HG03025 (cell line): ENCODE measurements at regions not wholly inside any gene's neighbourhood (a gene's known extent, or its start where the extent isn't known, plus 50 kb on each side); places are given as distances from the start of the nearest gene placed in this dataset.
"Not testable (repeated sequence)": the region's sequence is repeated elsewhere in the genome, so short reads cannot be mapped to it uniquely, and the experiment has no call there.

Experiments
- ATAC-seq: cut with Tn5 transposase; IDR thresholded peaks from one replicate; pipeline ENCODE4 v1.9.1; 2021; ENCODE audit warnings: mild to moderate bottlenecking, moderate library complexity; ENCODE audit not compliant: unreplicated experiment, low FRiP score

DNA sequence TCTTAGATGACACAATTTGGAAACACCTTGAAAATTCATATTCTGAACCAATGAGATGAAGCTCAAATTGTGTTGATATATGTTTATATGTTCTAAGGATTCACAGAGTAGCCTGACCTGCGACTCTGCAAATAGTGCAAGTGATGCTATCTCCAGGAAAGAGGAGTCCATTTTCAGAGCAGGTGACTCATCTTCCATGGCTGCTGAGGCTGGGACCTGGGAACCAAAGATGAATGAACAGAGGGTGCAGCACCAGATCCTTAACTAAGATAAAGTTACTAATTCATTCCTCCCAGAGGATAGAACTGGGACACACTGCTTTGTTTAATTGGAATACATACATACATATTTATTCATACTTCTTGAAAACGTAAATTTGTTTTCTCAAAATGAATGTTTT is 240.6 kb upstream of the SEMA3C start:
- ATAC-seq: no peak

DNA sequence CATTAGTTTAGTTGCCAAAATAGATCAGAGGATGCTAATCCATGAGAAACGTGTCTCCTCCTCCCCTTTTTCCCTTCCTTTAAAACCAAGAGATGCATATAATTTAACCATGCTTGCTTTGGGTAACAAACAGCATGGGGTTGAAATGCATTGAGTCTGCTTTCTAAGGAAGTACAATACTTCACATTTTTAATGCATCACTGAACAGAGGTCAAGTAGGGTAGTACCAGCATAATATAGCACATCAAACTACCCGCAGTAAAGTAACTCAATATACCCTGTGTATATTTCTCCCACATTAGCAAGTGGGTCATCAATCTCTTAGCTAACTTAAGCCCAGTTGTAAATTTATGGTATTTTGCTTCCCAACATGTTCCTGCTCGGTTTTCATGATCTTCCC is 239.3 kb upstream of the SEMA3C start:
- ATAC-seq: no peak

DNA sequence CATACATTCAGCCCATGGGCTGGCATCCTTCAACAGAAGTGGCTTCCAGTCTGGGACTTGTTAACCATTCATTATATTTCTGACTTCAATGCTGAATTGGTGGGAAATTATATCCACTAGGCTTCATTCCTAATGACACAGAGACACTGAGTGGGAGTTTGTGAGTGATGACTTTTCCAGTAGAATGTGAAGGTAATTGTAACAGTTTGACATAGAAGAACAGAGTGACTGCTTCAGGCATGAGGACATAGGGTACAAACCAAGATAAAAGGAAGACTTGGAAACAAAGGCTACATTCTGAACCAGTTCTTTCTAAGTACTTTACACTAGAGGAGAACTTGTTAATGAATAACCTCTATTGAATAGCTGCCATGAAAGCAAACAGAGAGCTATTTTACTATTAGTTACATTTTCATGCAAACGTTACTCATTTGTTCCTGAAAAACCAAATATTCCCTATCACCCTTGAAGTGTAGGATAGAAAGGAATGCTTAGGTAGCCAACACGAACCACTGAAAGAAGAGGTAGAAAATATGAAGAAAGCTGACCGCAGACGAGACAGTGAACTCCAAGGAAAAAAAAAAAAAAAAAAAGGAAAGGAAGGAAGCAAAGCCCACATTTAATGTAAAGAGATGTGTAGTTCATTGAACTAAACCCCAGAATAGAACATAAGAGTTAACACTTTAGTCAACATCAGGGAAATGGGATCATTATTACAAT is 237.0 kb upstream of the SEMA3C start:
- ATAC-seq: no peak

DNA sequence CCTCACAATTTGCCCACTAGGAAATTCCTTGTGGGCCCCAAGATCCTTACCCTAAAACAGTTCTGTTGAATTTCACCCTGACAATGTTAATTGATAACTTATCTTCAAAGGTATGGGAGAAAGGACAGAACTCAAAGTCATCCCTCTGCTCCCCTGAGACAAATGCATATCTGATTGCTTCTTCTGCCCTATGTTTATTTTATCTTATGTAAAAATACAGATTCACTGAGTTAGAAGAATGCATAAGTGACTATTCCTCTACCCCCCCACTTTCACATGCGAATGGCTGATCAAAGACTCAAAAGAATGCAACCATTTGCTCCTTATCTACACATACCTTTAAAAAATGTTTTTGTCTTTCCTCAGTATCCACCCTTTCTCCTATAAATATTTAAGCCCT is 235.7 kb upstream of the SEMA3C start:
- no peak for ATAC-seq

DNA sequence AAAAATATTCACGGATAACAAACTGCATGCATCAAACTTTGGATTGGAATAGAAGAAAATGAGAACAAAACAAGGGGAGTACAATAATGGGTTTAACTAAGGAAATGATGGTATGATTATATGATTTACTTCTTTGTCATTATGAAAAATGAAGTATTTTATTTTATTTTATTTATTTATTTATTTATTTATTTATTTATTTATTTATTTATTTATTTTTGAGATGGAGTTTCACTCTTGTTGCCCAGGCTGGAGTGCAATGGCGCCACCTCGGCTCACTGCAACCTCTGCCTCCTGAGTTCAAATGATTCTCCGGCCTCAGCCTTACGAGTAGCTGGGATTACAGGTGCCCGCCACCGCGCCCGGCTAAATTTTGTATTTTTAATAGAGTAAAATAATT is 234.1 kb upstream of the SEMA3C start:
- not testable (repeated sequence) for ATAC-seq

DNA sequence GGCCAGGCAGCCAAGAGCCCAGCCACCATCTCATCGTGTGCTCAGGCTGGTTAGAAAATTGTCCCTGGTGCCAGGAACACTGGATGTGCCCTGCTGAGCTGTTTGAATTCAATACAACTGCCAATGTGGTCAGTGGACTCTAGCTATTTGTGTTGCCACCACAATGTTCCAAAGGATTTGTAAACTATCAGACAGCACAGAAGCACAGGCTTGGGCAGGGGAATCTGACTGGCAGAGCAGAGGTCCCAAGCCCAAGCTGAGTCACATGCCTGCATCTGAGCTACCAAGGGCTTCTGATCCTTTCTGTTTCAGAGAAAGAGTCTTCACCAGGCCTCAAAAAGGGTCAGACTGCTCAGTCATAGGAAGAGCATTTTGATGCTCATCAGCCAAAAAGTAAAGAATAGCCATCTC is 232.1 kb upstream of the SEMA3C start:
- ATAC-seq: no peak

DNA sequence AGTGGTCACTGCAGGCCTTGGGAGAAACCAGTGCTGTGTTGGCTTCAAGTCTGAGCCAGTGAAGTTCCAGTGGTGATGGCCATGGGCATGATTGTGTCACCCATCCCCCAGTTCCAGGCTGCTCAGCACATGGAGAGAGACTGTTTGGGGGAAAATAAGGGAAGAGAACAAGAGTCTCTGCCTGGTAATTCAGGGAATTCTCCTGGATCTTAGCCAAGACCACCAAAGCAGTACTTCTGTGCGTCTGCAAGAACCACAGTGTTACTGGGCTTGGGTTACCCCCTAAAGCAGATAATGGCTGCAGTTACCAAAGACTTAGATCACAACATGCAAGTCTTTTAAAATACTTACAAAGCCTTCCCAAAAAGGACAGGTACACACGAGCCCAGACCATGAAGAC is 225.0 kb upstream of the SEMA3C start:
- ATAC-seq: no peak

DNA sequence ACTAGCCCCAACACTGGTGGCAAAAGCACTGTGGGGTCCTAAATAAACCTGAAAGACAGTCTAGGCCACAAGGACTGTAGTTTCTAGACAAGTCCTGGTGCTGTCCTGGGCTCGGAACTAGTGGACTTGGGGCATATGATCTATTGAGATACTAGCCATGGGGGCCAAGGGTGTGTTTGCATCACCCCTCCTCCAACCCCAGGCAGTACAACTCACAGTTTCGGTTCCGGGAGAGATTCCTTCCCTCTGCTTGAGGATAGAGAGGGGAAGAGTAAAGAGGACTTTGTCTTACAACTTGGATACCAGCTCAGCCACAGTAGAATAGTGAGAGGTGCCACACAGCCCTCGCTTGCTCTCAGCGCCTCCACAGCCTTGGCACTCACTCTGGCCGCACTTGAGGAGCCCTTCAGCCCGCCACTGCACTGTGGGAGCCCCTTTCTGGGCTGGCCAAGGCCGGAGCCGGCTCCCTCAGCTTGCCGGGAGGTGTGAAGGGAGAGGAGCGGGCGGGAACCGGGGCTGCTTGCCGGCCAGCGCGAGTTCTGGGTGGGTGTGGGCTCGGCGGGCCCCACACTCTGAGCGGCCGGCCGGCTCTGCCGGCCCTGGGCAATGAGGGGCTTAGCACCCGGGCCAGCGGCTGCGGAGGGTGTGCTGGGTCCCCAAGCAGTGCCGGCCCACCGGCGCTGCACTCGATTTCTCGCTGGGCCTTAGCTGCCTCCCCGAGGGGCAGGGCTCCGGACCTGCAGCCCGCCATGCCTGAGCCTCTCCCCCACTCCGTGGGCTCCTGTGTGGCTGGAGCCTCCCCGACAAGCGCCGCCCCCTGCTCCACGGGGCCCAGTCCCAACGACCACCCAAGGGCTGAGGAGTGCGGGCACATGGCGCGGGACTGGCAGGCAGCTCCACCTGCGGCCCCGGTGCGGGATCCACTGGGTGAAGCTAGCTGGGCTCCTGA is 222.7 kb upstream of the SEMA3C start:
- not testable (repeated sequence) for ATAC-seq

DNA sequence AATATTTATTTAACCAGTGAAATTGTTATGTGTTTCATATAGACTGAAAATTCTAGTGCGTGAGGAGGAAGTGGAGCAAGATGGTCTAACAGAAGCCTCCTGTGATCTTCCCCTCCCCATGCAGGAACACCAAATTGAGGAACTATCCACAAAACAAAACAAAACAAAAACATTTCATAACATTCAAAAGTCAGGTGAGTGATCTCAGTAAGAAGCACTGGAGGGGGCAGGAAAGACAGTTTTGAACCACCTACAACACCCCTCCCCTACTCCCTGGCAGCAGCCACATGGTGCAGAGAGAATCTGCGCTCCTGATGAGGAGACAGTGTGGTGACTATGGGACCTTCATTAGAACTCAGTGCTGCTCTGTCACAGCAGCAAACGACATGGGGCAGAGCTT is 221.9 kb upstream of the SEMA3C start:
- no peak for ATAC-seq

DNA sequence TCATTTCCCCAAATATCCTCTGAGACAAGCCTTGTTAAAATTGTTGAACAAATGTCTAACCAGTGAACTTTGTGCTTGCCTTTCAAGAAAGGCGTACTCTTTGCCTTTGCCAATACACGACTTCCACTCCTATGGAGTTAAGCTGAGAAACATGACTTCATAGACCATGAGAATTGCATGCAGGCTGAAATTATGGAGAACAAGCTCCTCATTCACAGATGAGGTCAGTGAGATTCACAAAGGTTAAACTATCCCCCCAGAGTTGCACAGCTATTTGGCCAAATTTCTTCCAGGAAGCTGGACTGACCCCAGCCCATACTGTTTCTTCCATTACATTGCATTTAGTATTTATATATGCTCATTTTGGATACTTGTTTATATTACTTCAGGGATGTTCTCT is 221.4 kb upstream of the SEMA3C start:
- ATAC-seq: no peak

DNA sequence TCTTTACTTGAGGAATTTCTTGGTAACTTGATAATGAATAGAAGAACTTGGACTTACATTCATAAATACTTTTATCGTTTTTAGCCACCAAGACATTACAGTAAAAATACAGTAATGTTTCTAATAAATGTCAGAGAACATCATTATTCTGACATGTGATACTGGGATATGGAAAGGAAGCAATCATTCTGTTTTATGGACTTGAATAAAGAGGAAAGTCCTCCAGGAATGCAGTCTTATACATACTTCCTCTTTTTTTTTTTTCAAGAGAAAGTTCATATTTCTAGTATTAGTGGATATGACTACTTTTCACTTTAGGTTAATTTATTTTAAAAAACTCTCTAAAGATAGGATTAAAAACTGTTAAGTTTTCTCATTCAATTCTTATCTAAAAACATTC is 220.0 kb upstream of the SEMA3C start:
- no peak for ATAC-seq

DNA sequence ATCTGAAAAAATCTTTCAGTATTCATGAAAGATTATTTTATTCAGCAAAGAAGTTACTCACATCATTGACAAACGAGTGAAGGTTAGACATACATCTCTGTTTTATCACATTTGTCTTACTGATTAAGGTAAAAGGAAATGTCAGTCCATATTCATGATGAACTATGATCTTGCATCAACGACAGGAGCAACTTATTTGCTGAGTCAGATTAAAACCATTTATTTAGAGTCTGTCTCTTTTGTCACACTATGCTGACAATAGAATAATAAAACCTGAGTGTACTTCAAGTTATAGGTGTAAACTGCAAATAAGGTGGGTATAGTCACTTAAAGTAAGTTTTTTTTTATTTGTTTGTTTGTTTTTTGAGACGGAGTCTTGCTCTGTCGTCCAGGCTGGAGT is 216.5 kb upstream of the SEMA3C start:
- no peak for ATAC-seq

DNA sequence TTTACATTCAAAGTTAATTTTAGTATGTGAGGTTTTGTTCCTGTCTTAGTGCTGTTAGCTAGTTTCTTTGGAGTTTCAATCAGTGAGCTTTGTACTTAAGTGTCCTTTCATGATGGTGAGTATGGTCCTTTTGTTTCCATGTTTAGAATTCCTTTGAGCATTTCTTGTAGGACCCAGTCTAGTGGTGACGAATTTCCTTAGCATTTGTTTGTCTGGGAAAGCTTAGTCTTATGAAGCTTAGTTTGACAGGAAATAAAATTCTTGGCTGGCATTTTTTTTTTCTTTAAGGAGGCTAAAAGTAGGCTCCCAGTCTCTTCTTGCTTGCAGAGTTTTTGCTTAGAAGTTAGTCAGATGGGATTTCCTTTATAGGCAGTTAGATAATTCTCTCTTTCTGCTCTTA is 209.2 kb upstream of the SEMA3C start:
- no peak for ATAC-seq

DNA sequence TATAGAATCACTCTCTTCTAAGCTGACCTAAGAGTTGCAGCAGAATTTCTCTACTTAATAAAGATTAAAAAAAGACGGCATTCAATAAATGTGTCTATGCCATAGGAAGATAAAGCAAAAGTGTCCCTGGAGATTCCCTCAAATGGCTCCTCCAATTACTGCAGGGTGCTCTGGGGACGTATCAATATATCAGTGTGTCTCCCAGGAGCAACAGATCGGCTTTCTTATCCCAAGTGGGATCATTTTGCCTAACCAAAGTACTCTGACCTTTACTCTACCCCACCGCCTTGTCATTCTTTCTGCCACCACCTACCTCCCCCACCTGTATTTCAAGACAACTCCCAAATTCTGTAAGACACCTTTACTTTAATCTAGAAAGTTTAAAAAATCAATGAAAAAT is 202.0 kb upstream of the SEMA3C start:
- ATAC-seq: no peak

DNA sequence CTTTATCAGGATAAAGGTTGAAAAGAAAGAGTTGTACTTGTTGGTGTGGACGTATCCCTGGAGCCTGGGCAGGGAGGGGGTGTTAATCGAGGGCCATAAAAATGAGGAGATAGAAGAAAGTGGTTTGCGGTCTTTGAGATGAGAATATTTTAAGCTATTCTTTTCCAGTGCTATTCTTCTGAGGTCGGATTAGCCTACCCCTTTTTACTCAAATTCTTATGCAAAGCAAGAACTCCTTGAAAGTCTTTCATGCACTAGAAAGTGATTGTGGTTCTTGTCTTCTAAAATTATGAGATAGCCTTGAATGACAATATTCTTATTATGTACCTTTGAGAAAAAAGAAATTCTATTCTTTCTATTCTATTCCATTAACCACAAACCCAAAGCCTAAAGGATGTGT is 201.3 kb upstream of the SEMA3C start:
- ATAC-seq: no peak

DNA sequence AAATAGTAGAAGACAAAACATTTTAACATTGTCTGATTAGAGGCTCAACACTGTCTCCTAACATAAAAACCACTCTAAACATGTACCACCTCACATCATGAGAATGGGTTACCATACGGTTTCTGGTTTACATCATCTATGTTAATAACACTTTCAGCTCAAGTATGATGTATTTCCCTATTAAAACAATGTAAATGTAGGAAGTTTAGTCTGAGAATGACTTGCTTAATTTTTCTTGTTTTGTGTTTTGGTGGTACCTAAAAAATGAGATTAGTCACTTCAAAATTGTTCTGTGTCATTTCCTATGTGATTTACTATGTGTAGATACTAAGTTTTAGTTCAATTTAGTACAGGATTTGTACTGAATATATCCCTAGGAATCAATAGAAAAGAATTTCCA is 195.8 kb upstream of the SEMA3C start:
- ATAC-seq: no peak

DNA sequence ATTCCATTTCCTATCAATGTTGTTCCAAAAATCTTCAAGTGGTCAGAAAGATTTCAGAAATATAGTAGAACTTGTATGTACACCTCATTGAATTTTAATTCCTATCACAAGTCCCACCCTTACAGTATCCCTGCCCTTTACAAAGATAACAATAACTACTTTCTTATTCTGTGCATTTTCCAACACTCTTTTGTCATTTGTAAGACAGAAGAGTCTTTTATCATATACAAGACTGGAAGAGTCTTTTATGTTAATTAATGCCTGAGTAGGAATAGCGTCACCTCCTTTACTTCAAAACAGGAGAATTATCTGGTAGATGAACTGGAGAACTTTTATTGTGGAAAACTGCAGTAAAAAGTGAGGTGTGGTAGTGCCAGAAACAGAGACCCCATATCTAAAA is 193.9 kb upstream of the SEMA3C start:
- no peak for ATAC-seq

DNA sequence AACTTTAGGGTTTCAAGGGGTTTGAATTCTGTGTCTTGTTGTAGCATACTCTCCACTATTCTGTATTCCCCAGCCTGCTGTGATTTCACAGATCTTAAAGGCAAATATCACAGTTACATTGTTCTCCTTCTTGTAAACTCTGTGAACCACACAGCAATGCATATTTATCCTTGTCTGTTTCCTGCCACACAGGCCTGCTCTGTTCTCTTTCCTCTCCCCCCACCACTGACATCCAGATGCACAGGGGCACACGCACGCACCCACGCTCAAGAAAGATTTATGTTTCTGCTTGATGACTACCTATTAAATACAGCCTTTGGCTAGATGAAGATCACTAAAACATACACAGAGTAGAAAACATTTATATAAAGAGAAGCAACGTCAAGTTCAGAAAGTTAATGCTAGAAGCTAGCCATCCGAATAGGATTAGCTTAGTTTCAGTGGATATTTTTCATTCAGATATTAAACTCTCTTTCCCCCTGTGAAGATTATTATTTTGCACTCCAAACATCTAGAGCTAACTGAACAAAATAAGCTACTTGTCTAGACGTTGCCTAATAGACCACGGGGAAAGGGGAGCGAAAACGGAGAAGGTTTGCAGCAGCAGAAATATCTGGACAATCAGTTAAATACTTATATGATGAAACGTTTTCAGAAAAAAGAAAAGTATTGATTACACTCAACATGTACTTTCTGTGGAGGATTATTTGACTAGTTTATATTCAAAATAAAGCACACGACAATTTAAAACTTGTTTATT is 193.1 kb upstream of the SEMA3C start:
- no peak for ATAC-seq

DNA sequence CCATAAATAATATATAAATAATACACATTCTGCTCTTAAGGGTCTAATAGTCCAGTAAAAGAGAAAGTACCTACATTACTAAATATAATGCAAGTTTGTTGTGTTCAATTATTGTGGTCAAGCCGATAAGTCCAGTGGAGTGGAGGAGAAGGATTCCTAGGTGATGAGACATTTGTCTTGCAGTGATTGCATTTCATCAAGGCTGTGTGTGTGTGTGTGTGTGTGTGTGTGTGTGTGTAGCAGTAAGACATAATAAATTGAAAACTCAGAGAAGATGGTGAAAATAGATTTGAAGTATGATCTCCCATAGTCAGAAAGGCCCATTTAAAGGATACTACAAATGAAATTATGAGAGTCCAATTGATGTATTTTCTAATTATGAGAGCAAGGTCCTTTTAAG is 192.5 kb upstream of the SEMA3C start:
- ATAC-seq: no peak

DNA sequence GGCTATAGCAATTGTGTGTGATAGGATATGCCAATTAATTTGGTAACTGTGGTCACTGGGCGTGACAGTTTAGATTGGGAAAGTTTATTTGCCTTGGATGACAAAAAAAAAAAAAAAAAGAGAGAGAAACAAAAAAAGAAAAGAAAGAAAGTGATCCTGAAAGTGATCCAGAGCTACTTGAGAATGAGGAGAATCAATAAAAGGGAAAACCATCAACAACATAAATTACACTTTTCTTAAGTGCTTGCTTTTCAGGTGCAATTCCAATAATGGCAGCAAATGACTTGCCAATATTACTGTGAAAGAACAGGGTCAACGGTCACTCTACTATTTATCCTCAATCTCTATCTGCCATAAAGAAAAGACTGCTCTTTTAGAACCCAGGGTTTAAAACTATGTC is 191.8 kb upstream of the SEMA3C start:
- no peak for ATAC-seq

DNA sequence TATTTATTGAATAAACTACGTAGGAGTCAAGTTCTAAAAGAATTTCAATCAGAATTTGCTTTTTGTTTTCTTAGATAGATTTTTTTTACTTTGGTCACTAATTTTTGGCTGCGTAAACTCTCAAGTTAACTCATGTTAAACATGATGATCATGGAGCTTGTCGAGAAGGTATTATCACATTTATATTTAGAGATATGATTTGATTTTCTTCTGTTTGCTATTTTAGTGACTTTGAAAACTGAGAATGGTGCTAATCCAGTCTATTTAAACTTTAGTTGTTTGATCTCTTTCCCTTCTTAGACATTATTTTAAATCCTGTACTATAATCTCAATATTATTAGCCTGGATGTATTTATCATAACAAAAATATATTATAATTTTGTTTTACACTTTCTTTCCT is 179.4 kb upstream of the SEMA3C start:
- no peak for ATAC-seq
